ENCODE measurements at regions not wholly inside any gene's neighbourhood (a gene's known extent, or its start where the extent isn't known, plus 50 kb on each side); places are given as distances from the start of the nearest gene placed in this dataset.
"Not testable (repeated sequence)": the region's sequence is repeated elsewhere in the genome, so short reads cannot be mapped to it uniquely, and the experiment has no call there.

GRCh38 chr2:221724631-221725203 lies 152.6 kb upstream of the EPHA4 start:
- no peak for DNase-seq (ENCODE audit: low read depth in 2 of 3, low spot score in 2 of 3)

GRCh38 chr2:221724117-221724516 lies 152.0 kb upstream of the EPHA4 start:
- not testable (repeated sequence) for DNase-seq (ENCODE audit: low read depth in 2 of 3, low spot score in 2 of 3)

DNA sequence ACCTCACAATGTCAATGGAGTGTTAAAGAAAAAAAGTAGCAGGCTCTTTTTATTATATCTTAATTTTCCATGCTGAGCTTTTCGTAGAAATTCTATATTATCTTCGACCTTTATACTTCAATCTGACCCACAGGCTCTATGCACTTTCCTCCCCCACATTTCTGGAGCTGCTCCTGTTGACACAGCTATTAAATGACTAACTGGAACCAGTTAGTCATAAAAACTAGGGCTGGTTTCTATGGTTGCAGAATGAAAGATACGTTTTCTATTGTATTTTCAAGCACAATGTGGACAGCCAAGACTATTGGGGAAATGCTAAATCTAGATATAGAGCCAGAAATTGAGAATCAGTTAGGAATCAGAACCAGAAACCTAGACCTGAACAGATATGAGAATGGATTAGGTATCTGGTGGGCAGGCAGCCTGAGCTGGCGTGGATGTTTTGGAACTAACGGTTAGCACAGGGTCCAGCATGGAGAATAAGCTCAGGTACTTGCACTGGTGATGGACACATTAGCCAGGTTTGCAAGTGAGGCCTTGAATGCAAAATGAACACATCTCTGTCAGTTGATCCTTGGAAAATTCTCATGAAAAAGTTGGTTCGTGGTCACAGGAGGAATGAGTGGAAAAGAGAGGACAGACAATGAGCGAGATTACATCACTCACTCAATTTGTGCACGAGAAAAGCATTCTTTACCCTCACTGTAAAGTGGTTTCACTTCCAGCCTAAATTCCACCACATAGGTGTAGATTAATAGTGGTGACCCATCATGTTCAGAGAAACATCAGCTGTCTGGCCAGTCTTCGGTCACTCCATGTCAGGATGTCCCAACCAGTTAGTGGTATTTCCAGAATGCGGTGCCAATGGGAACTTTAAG lies 144.6 kb upstream of the EPHA4 start:
- no peak for DNase-seq (ENCODE audit: low read depth in 2 of 3, low spot score in 2 of 3)

DNA sequence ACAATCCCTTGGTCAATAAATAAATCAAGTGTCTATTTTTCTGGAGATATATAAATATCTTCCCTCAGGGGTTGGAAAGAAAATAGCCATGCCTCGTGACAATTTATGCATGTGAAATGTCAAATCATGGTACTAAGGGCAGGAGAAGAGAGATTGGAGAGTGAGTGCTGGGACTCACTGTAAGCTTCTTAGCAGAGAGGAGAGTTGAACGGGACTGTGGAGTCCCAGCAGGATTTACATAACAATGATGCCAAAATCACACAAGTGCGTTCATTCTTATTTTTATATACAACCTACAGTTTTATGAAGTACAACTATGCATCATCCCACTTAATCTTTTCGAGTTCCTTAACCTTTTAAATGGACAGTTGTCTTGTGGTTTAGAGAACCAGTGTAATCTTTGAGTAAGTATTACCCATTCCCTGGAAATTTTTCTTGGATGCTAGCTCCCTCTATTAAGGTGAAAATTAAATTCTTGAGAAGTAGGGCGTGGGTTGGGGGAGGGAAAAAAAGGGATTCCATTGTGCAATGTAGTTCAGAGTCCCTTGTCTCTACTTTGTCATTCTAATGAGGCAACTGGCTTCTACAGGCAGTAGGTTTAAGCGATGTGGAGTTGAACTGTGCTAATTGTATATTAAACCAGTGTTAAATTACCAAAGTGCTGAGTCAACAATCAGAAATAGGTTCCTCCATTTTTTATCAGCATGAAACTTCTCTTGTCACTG lies 143.6 kb upstream of the EPHA4 start:
- DNase-seq (ENCODE audit: low read depth in 2 of 3, low spot score in 2 of 3), result no peak

DNA sequence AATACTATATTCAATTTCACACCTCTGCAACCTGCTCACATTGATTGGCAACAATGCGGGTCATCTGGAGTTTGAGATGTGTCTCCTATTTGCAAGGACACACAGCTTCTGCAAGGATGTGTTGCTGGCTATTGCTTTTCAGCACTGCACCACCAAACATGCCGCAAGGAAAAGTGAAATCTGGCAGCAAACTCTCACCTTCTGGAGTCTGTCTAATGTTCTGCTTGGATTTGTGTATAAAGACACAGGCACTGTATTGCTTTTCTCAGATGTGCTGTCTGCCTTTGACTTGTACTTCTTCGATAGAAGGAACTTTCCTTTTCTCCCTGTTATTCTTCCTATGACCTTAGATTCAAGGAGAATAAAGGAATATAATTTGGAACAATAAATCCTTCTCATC lies 138.6 kb upstream of the EPHA4 start:
- no peak for DNase-seq (ENCODE audit: low read depth in 2 of 3, low spot score in 2 of 3)

- no peak for DNase-seq (ENCODE audit: low read depth in 2 of 3, low spot score in 2 of 3)
These were observed 136.8 kb upstream of the EPHA4 start for GRCh38 chr2:221708902-221709301.

DNA sequence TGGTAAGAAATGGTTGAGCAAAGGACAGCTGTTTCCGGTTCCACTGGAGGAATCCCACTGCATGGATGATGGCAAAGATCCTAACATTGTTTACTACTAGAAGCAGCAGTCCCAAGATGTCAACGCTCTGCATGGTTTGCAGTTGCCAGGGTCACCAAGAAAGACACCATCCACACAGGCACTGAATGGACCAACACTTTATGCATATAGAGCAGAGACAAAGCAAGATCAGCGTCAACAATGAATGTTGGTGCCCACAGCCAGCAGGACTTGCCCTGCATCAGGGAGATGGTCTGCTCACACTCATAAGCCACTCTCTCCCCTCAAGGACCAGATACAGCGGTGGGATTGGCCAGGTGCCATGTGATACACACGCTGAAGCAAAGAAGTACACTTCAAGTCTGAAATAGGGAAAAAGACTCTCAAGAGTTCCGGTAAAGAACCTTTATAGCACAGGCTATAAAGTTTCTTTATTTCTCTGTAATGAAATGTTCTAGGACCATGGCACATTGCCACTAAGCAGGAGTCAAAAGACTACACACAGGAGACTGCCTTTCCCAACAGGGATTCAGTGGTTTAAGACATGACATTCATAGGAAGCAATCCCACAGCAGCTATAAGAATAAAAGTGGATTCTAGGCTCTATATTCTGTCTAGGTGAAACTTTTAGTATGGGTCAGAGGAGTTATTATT lies 133.2 kb upstream of the EPHA4 start:
- no peak for DNase-seq (ENCODE audit: low read depth in 2 of 3, low spot score in 2 of 3)

- no peak for DNase-seq (ENCODE audit: low read depth in 2 of 3, low spot score in 2 of 3)
These were observed 132.3 kb upstream of the EPHA4 start for GRCh38 chr2:221704442-221704841.

GRCh38 chr2:221693365-221693764 lies 121.3 kb upstream of the EPHA4 start:
- DNase-seq (ENCODE audit: low read depth in 2 of 3, low spot score in 2 of 3), result no peak

DNA sequence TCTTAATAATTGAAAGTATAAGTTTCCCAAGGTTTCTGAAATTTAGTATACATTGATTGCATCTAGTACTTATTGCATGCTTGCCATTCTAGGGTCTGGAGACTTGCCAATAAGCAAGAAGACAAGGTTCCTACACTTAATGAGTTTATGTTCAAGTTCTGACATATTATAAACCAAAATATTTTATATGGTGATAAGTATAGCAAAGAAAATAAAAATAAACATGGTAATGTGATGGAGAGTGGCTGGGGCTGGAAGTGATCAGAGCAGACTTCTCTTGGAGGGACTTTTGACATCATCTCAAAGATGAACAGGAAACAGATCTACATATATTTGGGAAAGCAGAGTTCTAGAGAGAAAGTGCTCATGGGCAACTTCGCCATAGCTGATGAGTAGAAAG lies 119.5 kb upstream of the EPHA4 start:
- no peak for DNase-seq (ENCODE audit: low read depth in 2 of 3, low spot score in 2 of 3)

DNA sequence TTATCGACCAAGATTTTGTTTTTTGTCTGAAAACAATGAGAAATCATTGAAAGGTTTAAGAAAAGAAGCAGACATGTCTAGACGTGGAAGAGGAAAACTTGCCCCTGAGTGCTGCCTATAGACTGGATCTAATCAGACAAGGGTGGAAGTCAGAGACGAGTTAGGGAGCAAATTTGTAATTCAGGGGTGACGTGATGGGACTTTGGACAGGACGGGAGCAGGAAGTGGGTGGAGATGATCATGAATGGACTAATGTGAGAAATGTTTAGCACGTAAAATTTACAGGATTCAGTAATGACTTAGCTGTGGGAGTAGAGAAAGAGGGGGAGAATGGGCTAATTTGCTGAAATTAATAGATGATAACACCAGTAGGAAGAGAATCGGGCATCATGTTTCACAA lies 117.0 kb upstream of the EPHA4 start:
- DNase-seq (ENCODE audit: low read depth in 2 of 3, low spot score in 2 of 3), result no peak

GRCh38 chr2:221680548-221680947 lies 108.4 kb upstream of the EPHA4 start:
- no peak for DNase-seq (ENCODE audit: low read depth in 2 of 3, low spot score in 2 of 3)

GRCh38 chr2:221677688-221678087 lies 105.6 kb upstream of the EPHA4 start:
- DNase-seq (ENCODE audit: low read depth in 2 of 3, low spot score in 2 of 3), result no peak

DNA sequence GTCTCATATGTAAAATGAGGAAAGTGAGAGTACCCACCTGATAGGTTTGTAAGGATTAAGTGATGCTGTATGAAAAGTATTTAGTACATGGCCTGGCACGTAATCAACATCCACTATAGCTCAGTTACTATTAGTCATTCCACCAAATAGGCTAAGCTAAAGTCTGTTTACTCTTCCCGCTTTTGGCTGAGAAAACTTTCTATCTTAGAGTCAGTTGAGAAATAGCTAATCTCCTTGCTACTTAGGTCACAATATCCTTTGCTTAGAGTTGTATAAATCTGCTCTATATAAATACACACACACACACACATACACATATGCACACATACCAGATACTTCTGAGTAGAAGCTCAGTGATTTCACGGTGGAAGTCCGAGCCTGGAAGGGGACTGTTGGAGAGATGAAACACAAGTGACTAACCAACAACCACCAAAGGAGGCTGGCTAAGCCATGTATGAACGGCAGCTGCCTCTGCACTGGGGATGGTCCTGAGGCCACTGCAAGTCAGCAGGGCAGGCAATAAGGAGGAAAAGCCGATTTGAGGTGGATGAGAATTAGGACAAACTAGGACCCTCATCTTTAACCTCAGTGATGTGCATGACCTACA lies 104.6 kb upstream of the EPHA4 start:
- no peak for DNase-seq (ENCODE audit: low read depth in 2 of 3, low spot score in 2 of 3)

GRCh38 chr2:221675201-221675908 lies 103.3 kb upstream of the EPHA4 start:
- DNase-seq (ENCODE audit: low read depth in 2 of 3, low spot score in 2 of 3), result no peak

GRCh38 chr2:221674446-221674845 lies 102.3 kb upstream of the EPHA4 start:
- no peak for DNase-seq (ENCODE audit: low read depth in 2 of 3, low spot score in 2 of 3)

GRCh38 chr2:221673248-221673647 lies 101.1 kb upstream of the EPHA4 start:
- DNase-seq (ENCODE audit: low read depth in 2 of 3, low spot score in 2 of 3), result no peak

DNA sequence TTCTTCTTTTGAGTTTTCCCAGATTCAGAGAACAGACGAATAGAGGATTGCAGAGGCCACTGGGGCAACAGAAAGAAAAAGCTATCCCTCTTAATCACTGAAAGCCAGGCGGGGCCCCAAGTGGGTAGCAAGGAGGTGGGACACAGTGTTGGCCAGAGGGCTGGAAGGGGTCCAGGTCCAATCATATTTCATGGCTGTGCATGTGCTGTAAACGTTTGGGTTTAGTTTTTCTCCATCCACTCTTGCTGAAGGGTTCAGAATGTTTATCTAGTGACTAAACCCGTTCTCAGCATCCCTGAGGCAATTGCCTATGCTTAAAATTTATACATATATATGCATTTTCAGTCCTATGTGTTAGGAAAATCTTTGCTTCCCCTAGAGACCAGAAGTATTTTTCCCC lies 99.4 kb upstream of the EPHA4 start:
- no peak for DNase-seq (ENCODE audit: low read depth in 2 of 3, low spot score in 2 of 3)

- DNase-seq (ENCODE audit: low read depth in 2 of 3, low spot score in 2 of 3), result no peak
These were observed 90.7 kb upstream of the EPHA4 start for GRCh38 chr2:221662689-221663391.

- no peak for DNase-seq (ENCODE audit: low read depth in 2 of 3, low spot score in 2 of 3)
These were observed 85.7 kb upstream of the EPHA4 start for GRCh38 chr2:221657806-221658205.

Measured in hematopoietic multipotent progenitor cell (in vitro differentiated cells).